ENCODE measurements at regions not wholly inside any gene's neighbourhood (a gene's known extent, or its start where the extent isn't known, plus 50 kb on each side); places are given as distances from the start of the nearest gene placed in this dataset.

- in situ Hi-C loops (cut with HindIII; ENCODE audit: low sequenced_read_pairs) = no loop called here
- DNase-seq (ENCODE audit: low read depth, low spot score) = no peak
- no peak overlapping the region for H3K4me3 ChIP-seq (ENCODE audit: low read depth, low read length)
- TF ChIP-seq CTCF (IDR thresholded peaks at IDR 0.05; ENCODE audit: low read depth, low read length) = no peak
Observed at GRCh38 chr11:33538726-33539125, 161.9 kb downstream of the C11orf91 start.

DNA sequence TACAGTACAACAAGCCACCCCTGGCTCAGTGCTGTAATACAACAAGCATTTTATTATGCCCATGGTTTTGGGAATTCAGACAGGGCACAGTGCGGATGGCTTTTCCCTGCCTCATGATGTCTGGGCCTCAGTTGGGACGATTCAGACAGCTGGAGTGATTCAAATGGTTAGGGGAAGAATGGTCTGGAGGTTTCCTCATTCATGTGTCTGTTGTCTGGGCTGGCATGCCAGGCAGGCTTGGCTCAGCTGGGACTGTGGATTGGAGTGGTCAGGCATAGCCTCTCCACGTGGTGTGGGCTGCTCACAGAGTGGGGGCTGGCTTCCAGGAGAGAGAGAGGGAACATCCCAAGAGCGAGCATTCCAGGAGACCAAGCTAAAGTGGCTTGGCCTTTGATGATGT, 164.4 kb downstream of the C11orf91 start:
- no peak for TF ChIP-seq CTCF (IDR thresholded peaks at IDR 0.05; ENCODE audit: low read depth, low read length)
- H3K4me3 ChIP-seq (ENCODE audit: low read depth, low read length) = no peak overlapping the region
- DNase-seq (ENCODE audit: low read depth, low spot score) = no peak
- in situ Hi-C loops (cut with HindIII; ENCODE audit: low sequenced_read_pairs) = no loop called here

- TF ChIP-seq CTCF (IDR thresholded peaks at IDR 0.05; ENCODE audit: low read depth, low read length) = no peak
- H3K4me3 ChIP-seq (ENCODE audit: low read depth, low read length) = no peak overlapping the region
- peak; percentile 41 for DNase-seq (ENCODE audit: low read depth, low spot score)
- in situ Hi-C loops (cut with HindIII; ENCODE audit: low sequenced_read_pairs) = no loop called here
Observed at GRCh38 chr11:33534575-33534974, 166.1 kb downstream of the C11orf91 start.

DNA sequence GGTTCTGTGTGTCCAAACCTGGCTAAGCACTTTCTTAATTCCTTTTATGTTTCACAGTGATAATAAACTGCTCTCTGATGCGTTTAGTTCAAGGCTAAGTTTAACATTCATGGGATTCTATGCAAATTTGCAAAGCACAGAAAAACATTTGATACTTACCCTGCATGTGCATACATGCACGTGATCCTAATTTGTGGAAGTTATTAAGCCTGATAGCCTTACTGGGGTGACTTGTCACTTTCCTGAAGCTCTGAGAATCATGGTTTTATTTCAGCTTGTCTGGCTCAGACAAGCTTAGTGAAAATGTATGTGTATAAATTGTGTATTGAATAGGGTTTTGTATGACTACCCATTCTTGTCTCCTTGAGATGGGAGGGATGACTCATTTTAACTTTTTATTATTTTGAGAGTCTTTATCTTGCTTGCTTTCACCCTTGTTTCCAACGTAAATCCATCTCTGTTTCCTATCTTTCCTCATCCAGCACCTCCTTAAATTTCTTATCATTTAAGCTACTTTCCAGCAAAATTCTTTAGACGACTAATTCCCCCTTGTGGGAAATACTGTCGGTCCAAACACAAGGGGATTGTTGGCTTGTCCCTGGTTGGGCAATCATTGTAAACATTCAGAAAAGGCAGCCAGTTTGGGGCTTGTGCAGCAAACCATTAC, 167.1 kb downstream of the C11orf91 start:
- TF ChIP-seq CTCF (IDR thresholded peaks at IDR 0.05; ENCODE audit: low read depth, low read length) = no peak
- in situ Hi-C loops (cut with HindIII; ENCODE audit: low sequenced_read_pairs) = no loop called here
- peak; percentile 38 for DNase-seq (ENCODE audit: low read depth, low spot score)
- no peak overlapping the region for H3K4me3 ChIP-seq (ENCODE audit: low read depth, low read length)

GRCh38 chr11:33532720-33533385, 167.8 kb downstream of the C11orf91 start:
- in situ Hi-C loops (cut with HindIII; ENCODE audit: low sequenced_read_pairs) = no loop called here
- no peak for DNase-seq (ENCODE audit: low read depth, low spot score)
- no peak for TF ChIP-seq CTCF (IDR thresholded peaks at IDR 0.05; ENCODE audit: low read depth, low read length)
- no peak overlapping the region for H3K4me3 ChIP-seq (ENCODE audit: low read depth, low read length)

DNA sequence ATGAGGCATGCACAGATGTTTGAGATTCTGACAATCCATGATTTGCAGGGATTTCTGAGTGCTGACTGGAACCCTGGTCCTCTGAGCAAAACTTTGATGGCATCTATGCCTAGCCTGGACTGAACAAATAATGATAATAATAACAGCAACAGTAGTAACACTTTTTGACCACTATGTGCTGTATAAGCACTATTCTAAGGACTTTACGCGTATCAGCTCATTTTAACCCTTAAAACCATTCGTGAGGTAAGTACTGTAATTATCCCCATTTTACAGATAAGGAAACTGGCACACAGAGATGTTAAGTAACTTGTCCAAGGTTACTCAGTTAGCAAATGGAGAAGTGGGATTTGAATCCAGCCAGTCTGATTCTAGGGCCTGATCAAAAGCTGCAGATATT, 168.4 kb downstream of the C11orf91 start:
- DNase-seq (ENCODE audit: low read depth, low spot score) = no peak
- in situ Hi-C loops (cut with HindIII; ENCODE audit: low sequenced_read_pairs) = no loop called here
- no peak overlapping the region for H3K4me3 ChIP-seq (ENCODE audit: low read depth, low read length)
- TF ChIP-seq CTCF (IDR thresholded peaks at IDR 0.05; ENCODE audit: low read depth, low read length) = no peak
